HUDEP-2 (cell line): ENCODE measurements at regions not wholly inside any gene's neighbourhood (a gene's known extent, or its start where the extent isn't known, plus 50 kb on each side); places are given as distances from the start of the nearest gene placed in this dataset.
"Not testable (repeated sequence)": the region's sequence is repeated elsewhere in the genome, so short reads cannot be mapped to it uniquely, and the experiment has no call there.

Source experiments
- DNase-seq, 76 experiments: peaks; one replicate each; lab custom pipeline; 2025; ENCODE audit not compliant: unreplicated experiment in 76 of 76; lab: John Stamatoyannopoulos, UW

DNA sequence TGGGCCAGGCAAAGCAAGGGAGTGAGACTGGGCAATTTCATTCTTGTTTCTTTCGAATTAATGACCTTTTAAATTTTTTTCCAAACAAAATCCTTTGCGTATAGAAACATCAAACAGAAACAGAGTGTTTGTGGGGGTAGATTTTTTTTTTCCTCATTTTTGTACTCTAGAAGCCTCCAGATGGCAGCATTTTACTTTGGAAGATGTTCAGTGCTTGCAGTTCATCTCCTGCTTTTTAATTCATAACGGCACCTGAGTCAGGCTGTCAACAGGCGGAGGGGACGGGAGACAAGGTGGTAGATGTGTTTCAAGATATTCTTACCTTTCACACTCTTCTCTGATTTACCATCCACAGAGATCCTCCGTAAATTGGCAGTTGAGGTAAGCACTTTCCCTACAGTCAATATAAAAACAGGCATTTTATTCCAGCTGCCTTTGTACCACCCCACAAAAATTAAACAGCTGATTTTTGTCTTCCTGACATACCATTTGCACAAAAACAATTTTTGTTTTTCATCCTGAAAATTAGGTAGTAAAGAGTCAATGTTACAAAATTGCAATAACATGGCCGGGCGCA lies 99.5 kb upstream of the FBXL17 start:
- DNase-seq: peak in 18 of 76 experiments; percentile 2 to 35 (median 14)

DNA sequence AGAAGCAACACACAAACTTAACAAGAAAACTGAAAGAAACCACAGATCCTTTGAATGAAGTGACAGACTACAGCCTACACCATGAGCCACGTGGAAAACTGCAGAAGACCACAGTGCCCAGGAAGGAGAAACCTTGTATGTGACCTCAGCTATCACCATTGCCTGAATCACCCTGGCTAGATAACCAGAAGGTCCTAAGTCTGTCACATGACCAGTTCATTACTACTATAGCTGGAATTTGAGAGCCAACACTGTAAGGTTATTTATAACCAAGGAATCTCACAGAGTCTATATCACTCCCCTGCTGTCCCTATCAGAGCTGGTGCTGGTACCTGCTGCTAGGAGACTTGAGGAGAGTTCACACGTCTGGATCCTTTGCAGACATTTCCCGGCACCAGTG lies 90.3 kb upstream of the FBXL17 start:
- DNase-seq: peak in 6 of 76 experiments; percentile 2 to 23 (median 8)

DNA sequence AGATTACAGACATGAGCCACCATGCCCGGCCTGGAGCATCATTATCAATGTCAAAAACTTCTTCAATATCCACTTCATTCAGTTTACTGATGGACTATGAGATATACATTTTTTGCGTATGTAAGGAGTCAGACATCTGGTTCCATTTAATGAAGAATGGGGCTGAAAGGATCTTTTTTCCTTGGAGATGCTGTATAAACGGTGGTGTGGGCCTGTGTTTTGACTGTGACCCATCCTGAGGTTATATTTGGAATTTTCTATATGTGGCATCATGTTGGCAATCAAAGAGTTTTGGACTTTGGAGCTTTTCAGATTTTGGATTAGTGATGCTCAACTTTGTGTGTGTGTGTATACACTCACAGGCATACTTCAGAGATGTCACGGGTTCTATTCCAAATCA lies 85.7 kb upstream of the FBXL17 start:
- no peak for DNase-seq

DNA sequence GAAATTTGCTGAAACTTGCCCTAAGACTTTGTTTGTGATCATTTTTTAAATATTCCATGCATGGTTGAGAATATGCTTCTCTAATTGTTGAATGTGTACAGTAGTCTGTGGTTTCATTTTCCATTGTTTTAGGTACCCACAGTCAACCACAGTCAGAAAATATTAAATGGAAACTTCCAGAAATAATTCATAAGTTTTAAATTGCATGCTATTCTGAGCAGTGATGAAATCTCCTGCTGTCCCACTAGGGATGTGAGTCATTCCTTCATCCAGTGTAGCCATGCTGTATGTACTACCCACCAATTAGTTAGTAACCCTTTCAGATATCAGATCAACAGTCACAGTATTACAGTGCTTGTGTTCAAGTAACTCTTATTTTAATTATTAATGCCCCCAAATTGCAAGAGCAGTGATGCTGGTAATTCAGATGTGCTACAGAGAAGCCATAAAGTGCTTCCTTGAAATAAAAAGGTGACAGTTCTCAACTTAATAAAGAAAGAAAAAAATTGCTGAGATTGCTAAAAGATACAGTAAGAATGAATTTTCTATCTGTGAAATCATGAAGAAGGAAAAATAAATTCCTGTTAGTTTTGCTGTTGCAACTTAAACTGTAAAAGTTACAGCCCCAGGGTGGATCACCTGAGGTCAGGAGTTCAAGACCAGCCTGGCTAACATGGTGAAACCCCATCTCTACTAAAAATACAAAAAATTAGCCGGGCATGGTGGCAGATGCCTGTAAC lies 79.9 kb upstream of the FBXL17 start:
- no peak for DNase-seq

DNA sequence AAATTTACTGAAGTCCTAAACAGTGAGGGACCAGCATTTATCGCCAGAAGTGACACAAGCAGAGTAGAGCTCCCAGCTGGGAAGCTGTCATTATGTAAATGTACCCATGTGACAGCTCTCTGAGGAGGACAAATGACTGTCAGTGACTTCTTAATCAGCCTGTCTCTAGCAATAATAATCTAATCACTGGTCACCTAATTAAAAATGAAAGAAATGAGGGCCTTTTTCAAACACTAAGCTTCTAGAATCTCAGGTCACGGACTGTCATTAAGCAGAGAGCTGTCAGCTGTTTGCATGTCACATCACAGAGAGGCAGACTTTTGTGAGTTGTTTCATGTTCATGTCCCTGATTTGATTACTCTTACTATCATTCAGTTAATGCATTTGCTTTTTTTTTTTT lies 77.9 kb upstream of the FBXL17 start:
- no peak for DNase-seq

DNA sequence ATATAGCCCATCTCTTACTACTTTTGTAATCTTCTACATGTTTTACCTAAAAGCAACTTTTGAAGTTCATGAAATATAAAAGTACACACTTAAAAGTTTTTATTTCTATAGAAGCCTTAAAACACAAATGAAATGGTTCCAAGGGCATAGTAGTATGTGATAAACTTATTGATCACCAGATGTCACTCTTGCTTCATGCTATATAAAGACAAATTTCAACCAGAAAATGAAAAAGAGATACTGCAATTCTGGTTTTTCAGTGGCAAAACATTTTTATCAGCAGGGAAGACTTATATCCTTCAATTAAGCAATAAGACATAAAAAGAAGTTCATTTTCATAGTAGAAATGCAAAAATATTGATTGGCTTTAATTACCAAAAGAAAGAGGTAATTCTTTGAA lies 69.4 kb upstream of the FBXL17 start:
- no peak for DNase-seq

DNA sequence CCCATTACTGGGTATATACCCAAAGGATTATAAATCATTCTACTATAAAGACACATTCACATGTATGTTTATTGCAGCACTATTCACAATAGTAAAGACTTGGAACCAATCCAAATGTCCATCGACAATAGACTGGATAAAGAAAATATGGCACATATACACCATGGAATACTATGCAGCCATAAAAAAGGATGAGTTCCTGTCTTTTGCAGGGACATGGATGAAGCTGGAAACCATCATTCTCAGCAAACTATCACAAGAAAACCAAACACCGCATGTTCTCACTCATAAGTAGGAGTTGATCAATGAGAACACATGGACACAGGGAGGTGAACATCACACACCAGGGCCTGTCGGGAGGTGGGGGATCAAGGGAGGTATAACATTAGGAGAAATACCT lies 62.2 kb upstream of the FBXL17 start:
- not testable (repeated sequence) for DNase-seq

DNA sequence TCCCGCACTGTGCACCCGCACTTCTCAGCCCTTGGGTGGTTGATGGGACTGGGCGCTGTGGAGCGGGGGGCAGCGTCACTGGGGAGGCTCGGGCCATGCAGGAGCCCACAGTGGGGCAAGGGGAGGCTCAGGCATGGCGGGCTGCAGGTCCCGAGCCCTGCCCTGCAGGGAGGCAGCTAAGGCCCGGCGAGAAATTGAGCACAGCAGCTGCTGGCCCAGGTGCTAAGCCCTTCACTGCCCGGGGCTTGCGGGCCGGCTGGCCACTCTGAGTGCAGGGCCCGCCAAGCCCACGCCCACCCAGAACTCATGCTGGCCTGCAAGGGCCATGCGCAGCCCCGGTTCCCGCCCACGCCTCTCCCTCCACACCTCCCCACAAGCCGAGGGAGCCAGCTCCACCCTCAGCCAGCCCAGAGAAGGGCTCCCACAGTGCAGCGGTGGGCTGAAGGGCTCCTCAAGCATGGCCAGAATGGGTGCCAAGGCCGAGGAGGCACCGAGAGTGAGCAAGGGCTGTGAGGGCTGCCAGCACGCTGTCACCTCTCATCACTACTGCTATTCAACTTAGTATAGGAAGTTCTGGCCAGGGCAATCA lies 60.3 kb upstream of the FBXL17 start:
- not testable (repeated sequence) for DNase-seq

DNA sequence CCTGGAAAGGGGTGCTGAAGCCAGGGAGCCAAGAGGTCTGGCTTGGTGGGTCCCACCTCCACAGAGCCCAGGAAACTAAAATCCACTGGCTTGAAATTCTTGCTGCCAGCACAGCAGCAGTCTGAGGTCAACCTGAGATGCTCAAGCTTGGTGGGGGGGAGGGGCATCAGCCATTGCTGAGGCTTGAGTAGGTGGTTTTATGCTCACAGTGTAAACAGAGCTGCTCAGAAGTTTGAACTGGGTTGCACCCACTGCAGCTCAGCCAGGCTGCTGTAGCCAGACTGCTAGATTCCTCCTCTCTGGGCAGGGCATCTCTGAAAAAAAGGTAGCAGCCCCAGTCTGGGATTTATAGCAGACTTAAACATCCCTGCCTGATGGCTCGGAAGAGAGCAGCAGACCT lies 55.5 kb upstream of the FBXL17 start:
- DNase-seq: no peak

DNA sequence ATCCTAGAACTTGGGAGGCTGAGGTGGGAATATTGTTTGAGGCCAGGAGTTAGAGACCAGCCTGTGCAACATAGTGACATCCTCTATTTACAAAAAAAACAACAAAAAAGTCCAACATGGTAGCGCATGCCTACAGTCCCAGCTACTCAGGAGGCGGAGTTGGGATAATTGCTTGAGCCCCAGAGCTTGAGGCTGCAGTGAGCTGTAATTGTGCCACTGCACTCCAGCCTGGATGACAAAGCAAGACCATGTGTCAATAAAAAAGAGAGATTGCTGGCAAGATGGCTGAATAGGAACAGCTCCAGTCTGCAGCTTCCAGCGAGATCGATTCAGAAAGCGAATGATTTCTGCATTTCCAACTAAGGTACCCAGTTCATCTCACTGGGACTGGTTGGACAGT lies 54.8 kb upstream of the FBXL17 start:
- no peak for DNase-seq

DNA sequence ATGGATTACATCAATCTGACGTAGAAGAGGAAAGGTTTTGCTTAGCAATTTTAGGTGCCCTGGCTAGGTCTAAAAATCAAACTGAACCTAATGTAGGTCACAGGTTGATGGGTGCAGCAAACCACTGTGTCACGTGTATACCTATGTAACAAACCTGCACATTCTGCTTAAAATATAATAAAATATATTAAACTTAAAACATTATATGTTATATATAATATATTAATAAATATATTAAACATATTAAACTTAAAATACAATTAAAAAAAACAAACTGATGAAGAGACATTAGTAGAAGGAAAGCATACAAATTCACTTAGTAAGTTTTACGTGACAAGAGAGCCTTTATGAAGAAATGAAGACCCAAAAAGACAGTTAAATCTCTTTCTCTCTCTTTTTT lies 51.7 kb upstream of the FBXL17 start:
- DNase-seq: no peak

DNA sequence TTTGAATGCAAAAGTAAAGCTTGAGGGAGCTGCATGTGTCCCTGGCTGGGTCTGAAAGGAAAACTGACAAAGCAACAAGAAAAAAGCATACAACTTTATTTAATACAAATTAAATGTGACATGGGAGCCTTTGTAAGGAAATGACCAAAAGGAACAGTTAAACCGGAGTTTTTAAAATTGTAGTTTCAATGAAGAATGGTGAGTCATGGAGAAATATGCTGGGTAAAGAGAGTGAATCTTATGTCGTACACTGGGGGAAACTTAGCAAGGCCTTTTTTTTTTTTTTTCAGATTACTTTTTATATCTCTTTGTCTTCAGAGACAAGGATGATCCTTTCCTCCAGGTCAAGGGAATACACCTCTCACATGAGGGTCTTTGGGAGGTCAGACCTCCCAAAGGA lies 50.1 kb upstream of the FBXL17 start:
- DNase-seq: no peak
